SK-N-SH treated with all-trans-retinoic acid at 6 μM for 48 hours (cell line): ENCODE measurements at regions not wholly inside any gene's neighbourhood (a gene's known extent, or its start where the extent isn't known, plus 50 kb on each side); places are given as distances from the start of the nearest gene placed in this dataset.

Experiments used
- CREB5 ChIP-seq: fragments of 250-450 bp; sonication (Bioruptor Pico); IDR thresholded peaks from 2 replicates; pipeline ENCODE4 v1.5.1; 2020; ENCODE audit warnings: low read depth, mild to moderate bottlenecking, moderate library complexity
- ESRRG ChIP-seq: fragments of 250-450 bp; sonication (Bioruptor Pico); IDR thresholded peaks from 2 replicates; pipeline ENCODE4 v1.6.1; 2021; ENCODE audit warnings: mild to moderate bottlenecking
- OSR1 ChIP-seq: fragments of 250-450 bp; sonication (Bioruptor Pico); IDR thresholded peaks from 2 replicates; pipeline ENCODE4 v1.8.0; 2022; ENCODE audit warnings: moderate library complexity, mild to moderate bottlenecking, inconsistent platforms
- PATZ1 ChIP-seq: fragments of 250-450 bp; sonication (Bioruptor Pico); IDR thresholded peaks from 2 replicates; pipeline ENCODE4 v1.8.0; 2020; ENCODE audit warnings: mild to moderate bottlenecking, moderate library complexity, borderline replicate concordance

GRCh38 chr4:156194896-156195295 lies 241.2 kb upstream of the CTSO start:
- no peak for TF ChIP-seq CREB5 (CRISPR knock-in tag)
- no peak for TF ChIP-seq ESRRG (CRISPR knock-in tag)
- TF ChIP-seq OSR1 = no peak
- no peak for TF ChIP-seq PATZ1
